HFF-Myc (cell line): ENCODE measurements at regions not wholly inside any gene's neighbourhood (a gene's known extent, or its start where the extent isn't known, plus 50 kb on each side); places are given as distances from the start of the nearest gene placed in this dataset.
A peak's percentile ranks its signal among the peaks of the same experiment; 100 is the strongest.

Experiments
- DNase-seq: peaks from one replicate; pipeline ENCODE4 v3.0.0-alpha.2; 2011; ENCODE audit warnings: low read depth; ENCODE audit errors: extremely low read depth
- H3K4me3 ChIP-seq: replicated peaks from 2 replicates; pipeline ENCODE4 v1.5.1; 2011; ENCODE audit warnings: low read depth, mild to moderate bottlenecking, control low read depth, low read length
- TF ChIP-seq, protein P1 (sequence below): IDR thresholded peaks from 2 replicates; pipeline ENCODE4 v1.5.1; 2012; ENCODE audit warnings: mild to moderate bottlenecking, low read depth, low read length, control low read depth; ENCODE audit errors: missing control alignments

- TF ChIP-seq, protein P1, sequence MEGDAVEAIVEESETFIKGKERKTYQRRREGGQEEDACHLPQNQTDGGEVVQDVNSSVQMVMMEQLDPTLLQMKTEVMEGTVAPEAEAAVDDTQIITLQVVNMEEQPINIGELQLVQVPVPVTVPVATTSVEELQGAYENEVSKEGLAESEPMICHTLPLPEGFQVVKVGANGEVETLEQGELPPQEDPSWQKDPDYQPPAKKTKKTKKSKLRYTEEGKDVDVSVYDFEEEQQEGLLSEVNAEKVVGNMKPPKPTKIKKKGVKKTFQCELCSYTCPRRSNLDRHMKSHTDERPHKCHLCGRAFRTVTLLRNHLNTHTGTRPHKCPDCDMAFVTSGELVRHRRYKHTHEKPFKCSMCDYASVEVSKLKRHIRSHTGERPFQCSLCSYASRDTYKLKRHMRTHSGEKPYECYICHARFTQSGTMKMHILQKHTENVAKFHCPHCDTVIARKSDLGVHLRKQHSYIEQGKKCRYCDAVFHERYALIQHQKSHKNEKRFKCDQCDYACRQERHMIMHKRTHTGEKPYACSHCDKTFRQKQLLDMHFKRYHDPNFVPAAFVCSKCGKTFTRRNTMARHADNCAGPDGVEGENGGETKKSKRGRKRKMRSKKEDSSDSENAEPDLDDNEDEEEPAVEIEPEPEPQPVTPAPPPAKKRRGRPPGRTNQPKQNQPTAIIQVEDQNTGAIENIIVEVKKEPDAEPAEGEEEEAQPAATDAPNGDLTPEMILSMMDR: no peak
- H3K4me3 ChIP-seq: no peak overlapping the region
- DNase-seq: no peak
Observed at GRCh38 chr4:56184214-56184613, 203.1 kb downstream of the AASDH start.

DNA sequence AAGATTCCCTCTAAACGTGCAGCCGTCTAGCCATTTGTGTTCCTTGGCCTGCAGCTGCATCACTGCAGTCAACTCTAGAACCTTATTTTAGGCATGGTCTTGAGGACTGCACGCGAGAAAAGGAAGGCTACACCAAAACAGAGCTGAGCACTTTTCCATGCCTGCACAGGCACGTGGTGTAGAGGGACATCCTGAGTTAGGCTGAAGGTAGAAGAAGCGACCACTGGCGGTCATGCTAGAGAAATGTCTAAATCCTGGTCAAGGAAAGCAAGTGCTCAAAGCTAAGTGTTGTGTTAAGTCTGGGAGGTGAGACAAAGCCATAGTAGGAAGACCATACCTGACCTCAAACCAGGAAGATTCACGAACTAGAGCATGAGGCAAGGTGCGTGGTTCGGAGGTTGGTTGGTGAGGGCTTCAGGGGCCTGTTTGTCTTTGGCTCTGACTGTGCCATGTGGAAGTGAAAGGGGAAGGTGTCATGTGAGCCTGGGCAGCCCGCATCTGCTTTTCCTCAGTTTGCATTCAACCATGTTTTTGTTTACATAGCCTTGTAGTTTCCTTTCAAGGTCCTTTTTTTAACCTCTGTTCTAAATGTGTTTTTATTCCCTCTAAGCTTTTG lies 203.8 kb downstream of the AASDH start:
- H3K4me3 ChIP-seq: no peak overlapping the region
- TF ChIP-seq, protein P1: no peak
- DNase-seq: no peak

GRCh38 chr4:56182356-56182755 lies 204.9 kb downstream of the AASDH start:
- H3K4me3 ChIP-seq: no peak overlapping the region
- no peak for DNase-seq
- TF ChIP-seq, protein P1: no peak

GRCh38 chr4:56181140-56181953 lies 205.9 kb downstream of the AASDH start:
- TF ChIP-seq, protein P1: no peak
- DNase-seq: peak; percentile 3
- no peak overlapping the region for H3K4me3 ChIP-seq

- DNase-seq: no peak
- TF ChIP-seq, protein P1: no peak
- no peak overlapping the region for H3K4me3 ChIP-seq
Observed at GRCh38 chr4:56169061-56169460, 218.2 kb downstream of the AASDH start.

DNA sequence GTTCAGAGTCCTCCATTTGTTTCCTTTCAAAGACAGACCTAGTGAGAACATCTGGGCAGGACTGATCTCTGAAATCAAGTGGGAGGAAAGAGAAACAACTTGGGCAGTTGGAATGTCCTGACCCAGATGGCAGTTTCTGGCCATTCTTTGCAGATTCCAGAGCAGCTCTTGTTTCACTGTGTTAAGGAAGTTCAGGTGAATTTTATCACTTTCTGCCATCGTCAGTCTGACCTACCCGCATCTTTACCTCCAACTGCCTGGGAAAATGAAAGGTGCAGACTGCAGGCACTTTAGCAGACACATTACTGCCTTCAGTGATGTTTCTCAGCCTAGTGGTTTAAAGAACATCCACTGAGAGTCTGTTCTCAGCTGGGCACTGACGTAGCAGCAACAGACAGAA lies 216.2 kb downstream of the CEP135 start:
- no peak for DNase-seq
- H3K4me3 ChIP-seq: no peak overlapping the region
- TF ChIP-seq, protein P1: no peak
